PC-3 (cell line): ENCODE measurements at regions not wholly inside any gene's neighbourhood (a gene's known extent, or its start where the extent isn't known, plus 50 kb on each side); places are given as distances from the start of the nearest gene placed in this dataset.

Experiments
- ATAC-seq: fragments of 200-7000 bp; cut with Tn5 transposase; 2 replicates; pipeline ENCODE4 v1.9.1; 2020; ENCODE audit warnings: mild to moderate bottlenecking, moderate library complexity
- BruUV-seq: library from RNA; stranded (reverse); fragments of 400-500 nt; replicated peaks from 2 replicates; lab custom pipeline; 2021; lab: Mats Ljungman, UMichigan
- CTCF ChIA-PET: fragments of 300-600 bp; sonication (Branson Sonifier 250); formaldehyde crosslinking; loops from one replicate; lab custom pipeline; 2022; ENCODE audit warnings: antibody characterized with exemption; lab: Charles Lee
- POLR2A ChIA-PET: fragments of 300-600 bp; sonication (Branson Sonifier 250); formaldehyde crosslinking; loops from one replicate; lab custom pipeline; 2022; ENCODE audit warnings: antibody characterized with exemption; ENCODE audit not compliant: unreplicated experiment; lab: Charles Lee
- DNase-seq: peaks from one replicate; pipeline ENCODE4 v3.0.0-alpha.2; 2015
- H2AFZ ChIP-seq: fragments of 300-600 bp; sonication (generic); 2 replicates; pipeline ENCODE4 v1.6.0; 2016; ENCODE audit warnings: antibody characterized with exemption, low read length
- H3F3A ChIP-seq: fragments of 300-600 bp; sonication (generic); one replicate; pipeline ENCODE4 v1.6.0; 2017; ENCODE audit warnings: antibody characterized with exemption, low read length, control low read depth, mild to moderate bottlenecking; ENCODE audit not compliant: unreplicated experiment
- H3K27ac ChIP-seq: fragments of 300-600 bp; sonication (generic); 2 replicates; pipeline ENCODE4 v1.5.1; 2016; ENCODE audit warnings: mild to moderate bottlenecking, low read length
- H3K27me3 ChIP-seq: fragments of 300-600 bp; sonication (generic); 2 replicates; pipeline ENCODE4 v1.6.1; 2016; ENCODE audit warnings: low read length, mixed read lengths
- H3K36me3 ChIP-seq: fragments of 300-600 bp; sonication (generic); 2 replicates; pipeline ENCODE4 v1.6.1; 2016; ENCODE audit warnings: low read depth, mixed run types, low read length, mixed read lengths
- H3K4me1 ChIP-seq: fragments of 300-600 bp; sonication (generic); 2 replicates; pipeline ENCODE4 v1.5.1; 2016; ENCODE audit warnings: low read length; ENCODE audit not compliant: insufficient read depth
- H3K4me2 ChIP-seq: fragments of 300-600 bp; sonication (generic); 2 replicates; pipeline ENCODE4 v1.6.0; 2016; ENCODE audit warnings: low read length
- H3K4me3 ChIP-seq: fragments of 300-600 bp; sonication (generic); 2 replicates; pipeline ENCODE4 v1.5.1; 2016; ENCODE audit warnings: mild to moderate bottlenecking, low read length, mixed read lengths
- H3K79me2 ChIP-seq: fragments of 300-600 bp; sonication (generic); 2 replicates; pipeline ENCODE4 v1.6.1; 2017; ENCODE audit warnings: low read length, mixed read lengths
- H3K9ac ChIP-seq: fragments of 300-600 bp; sonication (generic); 2 replicates; pipeline ENCODE4 v1.6.0; 2016; ENCODE audit warnings: mild to moderate bottlenecking, low read length
- H3K9me2 ChIP-seq: fragments of 300-600 bp; sonication (generic); replicated peaks from 2 replicates; pipeline ENCODE4 v1.6.1; 2016; ENCODE audit warnings: mixed run types, low read length, mixed read lengths
- H3K9me3 ChIP-seq: fragments of 300-600 bp; sonication (generic); 2 replicates; pipeline ENCODE4 v1.6.1; 2016; ENCODE audit warnings: low read length, mixed read lengths
- H4K20me1 ChIP-seq: fragments of 300-600 bp; sonication (generic); 2 replicates; pipeline ENCODE4 v1.6.1; 2016; ENCODE audit warnings: low read length, mixed read lengths
- EZH2 ChIP-seq: fragments of 300-600 bp; sonication (generic); IDR thresholded peaks from one replicate; pipeline ENCODE4 v1.6.1; 2017; ENCODE audit warnings: antibody characterized with exemption, mild to moderate bottlenecking, low read length; ENCODE audit not compliant: unreplicated experiment
- EZH2phosphoT487 ChIP-seq: fragments of 300-600 bp; sonication (generic); IDR thresholded peaks from 2 replicates; pipeline ENCODE4 v1.6.1; 2018; ENCODE audit warnings: mild to moderate bottlenecking, antibody characterized with exemption, low read length, borderline replicate concordance
- intact Hi-C: fragments of 100-400 bp; cut with micrococcal nuclease; formaldehyde crosslinking; loops from 2 replicates; pipeline ENCODE4 v1.9.0; 2023
- TF ChIP-seq, protein P1 (sequence below): fragments of 300-600 bp; sonication (generic); conservative IDR thresholded peaks from 2 replicates; pipeline ENCODE4 v1.5.1; 2017; ENCODE audit warnings: antibody characterized with exemption, low read depth, mild to moderate bottlenecking, low read length

DNA sequence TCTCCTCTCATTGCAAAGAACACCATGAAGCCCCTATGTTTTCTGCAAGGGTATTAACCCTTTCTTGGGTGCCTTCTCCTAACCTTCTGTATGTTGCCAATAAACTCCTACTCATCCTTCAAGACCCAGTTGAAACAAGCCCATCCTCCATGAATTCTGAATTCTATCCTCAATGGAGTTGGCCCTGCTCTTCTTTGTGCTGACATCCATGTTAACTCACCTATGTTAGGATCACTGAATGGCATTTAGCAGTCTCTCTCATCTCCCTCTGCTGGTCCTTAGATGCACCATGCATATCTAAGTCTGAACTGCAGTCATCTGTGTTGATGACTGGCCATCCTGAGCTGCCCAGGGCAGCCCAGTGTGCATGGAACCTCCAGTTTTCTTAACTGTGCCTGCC is 129.8 kb downstream of the BUB3 start:
- H3K27ac ChIP-seq, result no peak overlapping the region
- no peak overlapping the region for H2AFZ ChIP-seq
- no peaks in the 10 kb centered on the region for H3K36me3 ChIP-seq
- ATAC-seq (peak; percentile 77), DNase-seq (peak; percentile 31)
- peaks cover 11% of the 10 kb centered on the region for H3K4me1 ChIP-seq
- ChIA-PET CTCF (interaction anchor here (0.5 to 0.7 kb wide), 3 partner anchors 130 to 168 kb away, joined by 3 to 6 read pairs (median 5); partner anchors contain the start of gene BUB3), POLR2A (no interaction called here)
- no peak overlapping the region for H3K4me3 ChIP-seq
- no peak overlapping the region for H3K9ac ChIP-seq
- H3K9me2 ChIP-seq, result no peaks in the 10 kb centered on the region
- TF ChIP-seq, protein P1, sequence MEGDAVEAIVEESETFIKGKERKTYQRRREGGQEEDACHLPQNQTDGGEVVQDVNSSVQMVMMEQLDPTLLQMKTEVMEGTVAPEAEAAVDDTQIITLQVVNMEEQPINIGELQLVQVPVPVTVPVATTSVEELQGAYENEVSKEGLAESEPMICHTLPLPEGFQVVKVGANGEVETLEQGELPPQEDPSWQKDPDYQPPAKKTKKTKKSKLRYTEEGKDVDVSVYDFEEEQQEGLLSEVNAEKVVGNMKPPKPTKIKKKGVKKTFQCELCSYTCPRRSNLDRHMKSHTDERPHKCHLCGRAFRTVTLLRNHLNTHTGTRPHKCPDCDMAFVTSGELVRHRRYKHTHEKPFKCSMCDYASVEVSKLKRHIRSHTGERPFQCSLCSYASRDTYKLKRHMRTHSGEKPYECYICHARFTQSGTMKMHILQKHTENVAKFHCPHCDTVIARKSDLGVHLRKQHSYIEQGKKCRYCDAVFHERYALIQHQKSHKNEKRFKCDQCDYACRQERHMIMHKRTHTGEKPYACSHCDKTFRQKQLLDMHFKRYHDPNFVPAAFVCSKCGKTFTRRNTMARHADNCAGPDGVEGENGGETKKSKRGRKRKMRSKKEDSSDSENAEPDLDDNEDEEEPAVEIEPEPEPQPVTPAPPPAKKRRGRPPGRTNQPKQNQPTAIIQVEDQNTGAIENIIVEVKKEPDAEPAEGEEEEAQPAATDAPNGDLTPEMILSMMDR, result peak; percentile 49
- TF ChIP-seq EZH2, result no peak
- no peaks in the 10 kb centered on the region for H3F3A ChIP-seq
- intact Hi-C loops, result no loop called here
- H3K9me3 ChIP-seq, result no peaks in the 10 kb centered on the region
- H3K27me3 ChIP-seq, result no peaks in the 10 kb centered on the region
- H3K79me2 ChIP-seq, result no peaks in the 10 kb centered on the region
- no peaks in the 10 kb centered on the region for H4K20me1 ChIP-seq
- H3K4me2 ChIP-seq, result no peak overlapping the region
- no TSS peak for BruUV-seq

DNA sequence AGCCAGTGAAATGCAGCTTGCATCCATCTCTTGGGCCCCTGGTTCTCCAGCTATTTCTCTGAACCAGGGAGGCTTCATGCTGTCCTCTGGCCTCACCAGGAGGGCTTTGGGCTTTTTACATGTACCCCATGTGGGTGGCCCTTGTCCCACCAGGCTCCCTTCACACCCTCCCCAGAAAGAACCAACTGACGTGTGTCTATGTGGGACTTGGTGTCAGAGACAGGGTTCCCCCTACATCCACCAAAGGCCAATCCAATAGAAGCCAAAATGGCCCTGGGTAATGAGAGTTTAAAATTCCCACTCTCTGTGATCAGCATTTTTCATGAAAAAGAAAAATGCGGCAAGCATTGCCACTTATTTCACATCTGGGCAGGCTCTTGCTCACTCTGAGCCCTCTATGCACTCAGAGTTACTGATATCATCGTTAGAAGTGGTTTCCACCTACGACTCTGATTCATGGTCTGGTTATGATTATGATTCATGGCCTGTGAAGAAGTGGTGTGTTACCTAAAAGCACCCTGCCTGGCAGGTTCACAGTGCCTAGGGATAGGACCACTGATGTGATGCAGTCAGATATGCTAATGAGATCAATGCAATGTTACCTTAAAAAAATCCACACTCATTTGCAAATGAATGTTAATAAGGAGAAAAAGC is 133.5 kb downstream of the BUB3 start:
- CTCF ChIA-PET, result no interaction called here
- Histone ChIP-seq H3K4me3 (no peak overlapping the region), H3K27ac (no peak overlapping the region)

DNA sequence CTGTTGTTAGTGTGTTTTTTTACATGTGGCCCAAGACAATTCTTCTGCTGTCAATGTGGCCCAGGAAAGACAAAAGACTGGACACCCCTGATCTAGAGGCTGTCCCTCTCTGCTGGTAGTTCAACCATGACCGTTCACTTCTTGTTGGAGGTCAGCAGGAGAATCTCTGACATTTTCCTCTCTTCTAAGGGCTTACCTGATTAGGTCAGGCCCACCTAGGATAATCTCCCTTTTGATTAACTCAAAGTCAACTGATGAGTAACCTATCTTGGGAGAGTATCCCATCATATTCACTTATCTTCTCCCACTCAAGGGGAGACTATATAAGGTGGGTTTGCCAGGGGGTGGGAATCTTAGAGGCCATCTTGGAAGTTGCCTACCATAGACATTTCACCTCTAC is 135.2 kb downstream of the BUB3 start:
- Histone ChIP-seq H4K20me1 (no peaks in the 10 kb centered on the region), H3K27ac (no peak overlapping the region), H3K36me3 (no peaks in the 10 kb centered on the region), H3K9me3 (no peaks in the 10 kb centered on the region), H3K9me2 (no peaks in the 10 kb centered on the region), H3K4me3 (no peak overlapping the region), H2AFZ (no peak overlapping the region), H3K27me3 (no peaks in the 10 kb centered on the region), H3K4me2 (no peak overlapping the region), H3K4me1 (peaks cover 11% of the 10 kb centered on the region), H3K9ac (no peak overlapping the region), H3K79me2 (no peaks in the 10 kb centered on the region), H3F3A (no peaks in the 10 kb centered on the region)
- no TSS peak for BruUV-seq
- ATAC-seq, result no peak
- ChIA-PET POLR2A (no interaction called here), CTCF (no interaction called here)
- no peak for DNase-seq
- no peak for TF ChIP-seq EZH2
- TF ChIP-seq, protein P1, result no peak
- TF ChIP-seq EZH2phosphoT487, result no peak
- intact Hi-C loops, result no loop called here

More for the DNA sequence above, 133.5 kb downstream of the BUB3 start:
- BruUV-seq, result no TSS peak
- no peaks in the 10 kb centered on the region for H3K9me2 ChIP-seq
- peaks cover 11% of the 10 kb centered on the region for H3K4me1 ChIP-seq
- H3K4me2 ChIP-seq, result no peak overlapping the region
- intact Hi-C loops, result no loop called here
- DNase-seq (peak; percentile 85), ATAC-seq (peak; percentile 96)
- no peaks in the 10 kb centered on the region for H3K9me3 ChIP-seq
- POLR2A ChIA-PET, result no interaction called here
- H3K9ac ChIP-seq, result no peak overlapping the region
- no peak for TF ChIP-seq EZH2
- no peak for TF ChIP-seq EZH2phosphoT487
- TF ChIP-seq, protein P1, result no peak
- no peaks in the 10 kb centered on the region for H3K27me3 ChIP-seq
- H4K20me1 ChIP-seq, result no peaks in the 10 kb centered on the region
- no peaks in the 10 kb centered on the region for H3F3A ChIP-seq
- H3K79me2 ChIP-seq, result no peaks in the 10 kb centered on the region
- H2AFZ ChIP-seq, result no peak overlapping the region
- H3K36me3 ChIP-seq, result no peaks in the 10 kb centered on the region
